ENCODE measurements at regions not wholly inside any gene's neighbourhood (a gene's known extent, or its start where the extent isn't known, plus 50 kb on each side); places are given as distances from the start of the nearest gene placed in this dataset.

- Histone ChIP-seq H3K14ac (ENCODE audit: low read length) (no peak overlapping the region), H2AFZ (ENCODE audit: low read length) (no peak overlapping the region), H3K27me3 (ENCODE audit: control insufficient read depth in 3 of 3, insufficient read depth in 3 of 3, low read depth in 1 of 3, low read length in 3 of 3) (no peaks in the 10 kb centered on the region), H2BK15ac (ENCODE audit: low read length) (no peak overlapping the region), H3K27ac (replicated peaks; ENCODE audit: low read length) (no peak overlapping the region), H3K4me1 (ENCODE audit: control insufficient read depth in 2 of 2, insufficient read depth in 1 of 2, low read depth in 1 of 2, low read length in 2 of 2) (peaks cover 0 to 7% of the 10 kb centered on the region in 2 donors), H3K9me3 (replicated peaks in 1 of 2; ENCODE audit: control insufficient read depth in 2 of 2, insufficient read depth in 1 of 2, low read depth in 1 of 2, low read length in 2 of 2) (no peaks in the 10 kb centered on the region), H3K9ac (ENCODE audit: low read depth, low read length, poor library complexity) (no peak overlapping the region), H2AK5ac (ENCODE audit: low read depth, low read length) (no peak overlapping the region), H4K91ac (ENCODE audit: low read depth, low read length, poor library complexity) (no peak overlapping the region), H3K79me1 (ENCODE audit: low read depth, low read length) (no peaks in the 10 kb centered on the region), H3K4me2 (ENCODE audit: insufficient read depth, low read length, poor library complexity, severe bottlenecking) (no peak overlapping the region), H3K18ac (ENCODE audit: low read length) (no peak overlapping the region), H3K36me3 (replicated peaks in 1 of 2; ENCODE audit: control insufficient read depth in 2 of 2, insufficient read depth in 2 of 2, low read length in 2 of 2) (no peaks in the 10 kb centered on the region), H3K4me3 (ENCODE audit: low read length in 2 of 2) (no peak overlapping the region), H4K8ac (ENCODE audit: low read depth, low read length) (no peak overlapping the region), H2BK12ac (ENCODE audit: low read length) (no peak overlapping the region), H3K23ac (ENCODE audit: low read depth, low read length, poor library complexity) (no peak overlapping the region), H3K4ac (ENCODE audit: low read length) (no peak overlapping the region), H2BK5ac (ENCODE audit: low read length) (no peak overlapping the region), H2BK120ac (ENCODE audit: low read depth, low read length) (no peak overlapping the region)
- no CpG with 5 or more reads among the region's 5 CpGs for WGBS, 2 donors (ENCODE audit: extremely low coverage in 2 of 2, insufficient read length in 2 of 2, insufficient replicate concordance in 1 of 2)
- DNase-seq (ENCODE audit: low spot score) = no peak
These were observed 649.1 kb upstream of the SLC10A2 start for GRCh38 chr13:103715335-103715734.

GRCh38 chr13:103703246-103703645 is 637.0 kb upstream of the SLC10A2 start:
- no peak overlapping the region for H2BK5ac ChIP-seq (ENCODE audit: low read length)
- DNase-seq (ENCODE audit: low spot score) = no peak
- no peaks in the 10 kb centered on the region for H3K4me1 ChIP-seq (ENCODE audit: control insufficient read depth in 2 of 2, insufficient read depth in 1 of 2, low read depth in 1 of 2, low read length in 2 of 2)
- H4K91ac ChIP-seq (ENCODE audit: low read depth, low read length, poor library complexity) = no peak overlapping the region
- H3K18ac ChIP-seq (ENCODE audit: low read length) = no peak overlapping the region
- H3K4me2 ChIP-seq (ENCODE audit: insufficient read depth, low read length, poor library complexity, severe bottlenecking) = no peak overlapping the region
- H3K27me3 ChIP-seq (ENCODE audit: control insufficient read depth in 3 of 3, insufficient read depth in 3 of 3, low read depth in 1 of 3, low read length in 3 of 3) = no peaks in the 10 kb centered on the region
- H4K8ac ChIP-seq (ENCODE audit: low read depth, low read length) = no peak overlapping the region
- no CpG with 5 or more reads among the region's 1 CpG for WGBS, 2 donors (ENCODE audit: extremely low coverage in 2 of 2, insufficient read length in 2 of 2, insufficient replicate concordance in 1 of 2)
- no peak overlapping the region for H3K9ac ChIP-seq (ENCODE audit: low read depth, low read length, poor library complexity)
- H2BK12ac ChIP-seq (ENCODE audit: low read length) = no peak overlapping the region
- no peak overlapping the region for H2BK120ac ChIP-seq (ENCODE audit: low read depth, low read length)
- no peak overlapping the region for H2BK15ac ChIP-seq (ENCODE audit: low read length)
- H2AFZ ChIP-seq (ENCODE audit: low read length) = no peak overlapping the region
- H3K14ac ChIP-seq (ENCODE audit: low read length) = no peak overlapping the region
- H3K79me1 ChIP-seq (ENCODE audit: low read depth, low read length) = no peaks in the 10 kb centered on the region
- no peak overlapping the region for H3K27ac ChIP-seq (replicated peaks; ENCODE audit: low read length)
- H3K4me3 ChIP-seq (ENCODE audit: low read length in 2 of 2) = no peak overlapping the region
- H3K23ac ChIP-seq (ENCODE audit: low read depth, low read length, poor library complexity) = no peak overlapping the region
- H3K36me3 ChIP-seq (replicated peaks in 1 of 2; ENCODE audit: control insufficient read depth in 2 of 2, insufficient read depth in 2 of 2, low read length in 2 of 2) = no peaks in the 10 kb centered on the region
- H3K9me3 ChIP-seq (replicated peaks in 1 of 2; ENCODE audit: control insufficient read depth in 2 of 2, insufficient read depth in 1 of 2, low read depth in 1 of 2, low read length in 2 of 2) = no peaks in the 10 kb centered on the region
- H2AK5ac ChIP-seq (ENCODE audit: low read depth, low read length) = no peak overlapping the region
- H3K4ac ChIP-seq (ENCODE audit: low read length) = no peak overlapping the region

GRCh38 chr13:103698000-103698399 is 631.8 kb upstream of the SLC10A2 start:
- Histone ChIP-seq H2AFZ (ENCODE audit: low read length) (no peak overlapping the region), H4K91ac (ENCODE audit: low read depth, low read length, poor library complexity) (no peak overlapping the region), H2AK5ac (ENCODE audit: low read depth, low read length) (no peak overlapping the region), H3K4me1 (ENCODE audit: control insufficient read depth in 2 of 2, insufficient read depth in 1 of 2, low read depth in 1 of 2, low read length in 2 of 2) (no peaks in the 10 kb centered on the region), H3K14ac (ENCODE audit: low read length) (no peak overlapping the region), H4K8ac (ENCODE audit: low read depth, low read length) (no peak overlapping the region), H3K27ac (replicated peaks; ENCODE audit: low read length) (no peak overlapping the region), H2BK15ac (ENCODE audit: low read length) (no peak overlapping the region), H3K4me2 (ENCODE audit: insufficient read depth, low read length, poor library complexity, severe bottlenecking) (no peak overlapping the region), H3K79me1 (ENCODE audit: low read depth, low read length) (no peaks in the 10 kb centered on the region), H3K9me3 (replicated peaks in 1 of 2; ENCODE audit: control insufficient read depth in 2 of 2, insufficient read depth in 1 of 2, low read depth in 1 of 2, low read length in 2 of 2) (no peaks in the 10 kb centered on the region), H3K27me3 (ENCODE audit: control insufficient read depth in 3 of 3, insufficient read depth in 3 of 3, low read depth in 1 of 3, low read length in 3 of 3) (no peaks in the 10 kb centered on the region), H3K18ac (ENCODE audit: low read length) (no peak overlapping the region), H3K4me3 (ENCODE audit: low read length in 2 of 2) (no peak overlapping the region), H2BK12ac (ENCODE audit: low read length) (no peak overlapping the region), H2BK120ac (ENCODE audit: low read depth, low read length) (no peak overlapping the region), H3K23ac (ENCODE audit: low read depth, low read length, poor library complexity) (no peak overlapping the region), H3K9ac (ENCODE audit: low read depth, low read length, poor library complexity) (no peak overlapping the region), H2BK5ac (ENCODE audit: low read length) (no peak overlapping the region), H3K36me3 (replicated peaks in 1 of 2; ENCODE audit: control insufficient read depth in 2 of 2, insufficient read depth in 2 of 2, low read length in 2 of 2) (no peaks in the 10 kb centered on the region), H3K4ac (ENCODE audit: low read length) (no peak overlapping the region)
- no CpG with 5 or more reads among the region's 5 CpGs for WGBS, 2 donors (ENCODE audit: extremely low coverage in 2 of 2, insufficient read length in 2 of 2, insufficient replicate concordance in 1 of 2)
- no peak for DNase-seq (ENCODE audit: low spot score)

GRCh38 chr13:103695320-103695719 is 629.1 kb upstream of the SLC10A2 start:
- H4K8ac ChIP-seq (ENCODE audit: low read depth, low read length) = no peak overlapping the region
- H2BK12ac ChIP-seq (ENCODE audit: low read length) = no peak overlapping the region
- WGBS, 2 donors (ENCODE audit: extremely low coverage in 2 of 2, insufficient read length in 2 of 2, insufficient replicate concordance in 1 of 2) = no CpG with 5 or more reads among the region's 2 CpGs
- H3K14ac ChIP-seq (ENCODE audit: low read length) = no peak overlapping the region
- H2BK15ac ChIP-seq (ENCODE audit: low read length) = no peak overlapping the region
- no peaks in the 10 kb centered on the region for H3K4me1 ChIP-seq (ENCODE audit: control insufficient read depth in 2 of 2, insufficient read depth in 1 of 2, low read depth in 1 of 2, low read length in 2 of 2)
- no peak overlapping the region for H3K23ac ChIP-seq (ENCODE audit: low read depth, low read length, poor library complexity)
- no peaks in the 10 kb centered on the region for H3K79me1 ChIP-seq (ENCODE audit: low read depth, low read length)
- no peak overlapping the region for H3K27ac ChIP-seq (replicated peaks; ENCODE audit: low read length)
- no peak overlapping the region for H3K4me3 ChIP-seq (ENCODE audit: low read length in 2 of 2)
- DNase-seq (ENCODE audit: low spot score) = no peak
- no peaks in the 10 kb centered on the region for H3K36me3 ChIP-seq (replicated peaks in 1 of 2; ENCODE audit: control insufficient read depth in 2 of 2, insufficient read depth in 2 of 2, low read length in 2 of 2)
- no peaks in the 10 kb centered on the region for H3K27me3 ChIP-seq (ENCODE audit: control insufficient read depth in 3 of 3, insufficient read depth in 3 of 3, low read depth in 1 of 3, low read length in 3 of 3)
- no peak overlapping the region for H2BK5ac ChIP-seq (ENCODE audit: low read length)
- H3K4ac ChIP-seq (ENCODE audit: low read length) = no peak overlapping the region
- no peak overlapping the region for H2AFZ ChIP-seq (ENCODE audit: low read length)
- H3K4me2 ChIP-seq (ENCODE audit: insufficient read depth, low read length, poor library complexity, severe bottlenecking) = no peak overlapping the region
- H4K91ac ChIP-seq (ENCODE audit: low read depth, low read length, poor library complexity) = no peak overlapping the region
- H2BK120ac ChIP-seq (ENCODE audit: low read depth, low read length) = no peak overlapping the region
- no peak overlapping the region for H3K18ac ChIP-seq (ENCODE audit: low read length)
- H3K9ac ChIP-seq (ENCODE audit: low read depth, low read length, poor library complexity) = no peak overlapping the region
- no peak overlapping the region for H2AK5ac ChIP-seq (ENCODE audit: low read depth, low read length)
- H3K9me3 ChIP-seq (replicated peaks in 1 of 2; ENCODE audit: control insufficient read depth in 2 of 2, insufficient read depth in 1 of 2, low read depth in 1 of 2, low read length in 2 of 2) = no peaks in the 10 kb centered on the region

All from neuronal stem cell (in vitro differentiated cells).